H1 (cell line): ENCODE measurements at regions not wholly inside any gene's neighbourhood (a gene's known extent, or its start where the extent isn't known, plus 50 kb on each side); places are given as distances from the start of the nearest gene placed in this dataset.

Source experiments
- CTCF ChIA-PET: fragments of 300-600 bp; sonication (Branson Sonifier 250); formaldehyde crosslinking; loops from one replicate; lab custom pipeline; 2021; ENCODE audit not compliant: partially characterized antibody; lab: Charles Lee
- POLR2A ChIA-PET: fragments of 300-600 bp; sonication (Branson Sonifier 250); formaldehyde crosslinking; loops from one replicate; lab custom pipeline; 2021; ENCODE audit warnings: inconsistent platforms; ENCODE audit not compliant: partially characterized antibody; lab: Charles Lee
- DNase-seq, 2 experiments: peaks; one replicate each; pipeline versions ENCODE4 v3.0.0 to v3.0.0-alpha.2; 2010 to 2022; ENCODE audit warnings: low spot score in 2 of 2, low read depth in 1 of 2, mixed read lengths in 1 of 2
- FAIRE-seq: peaks from 2 replicates; lab custom pipeline; 2011; peaks lifted over from hg19 to GRCh38; lab: Jason Lieb, UNC
- H2AFZ ChIP-seq: 2 replicates; pipeline ENCODE4 v1.8.1; 2012; ENCODE audit warnings: low read length, inconsistent platforms
- H2AK5ac ChIP-seq: 2 replicates; pipeline ENCODE4 v1.6.1; 2013; ENCODE audit warnings: low read depth, low read length
- H2BK120ac ChIP-seq: replicated peaks from 2 replicates; pipeline ENCODE3; 2013; ENCODE audit warnings: low read depth, low read length, inconsistent platforms
- H2BK12ac ChIP-seq: 2 replicates; pipeline ENCODE4 v1.6.1; 2013; ENCODE audit warnings: low read depth, low read length
- H2BK15ac ChIP-seq: 2 replicates; pipeline ENCODE4 v1.6.1; 2013; ENCODE audit warnings: low read length
- H2BK20ac ChIP-seq: 2 replicates; pipeline ENCODE4 v1.6.1; 2013; ENCODE audit warnings: low read length
- H2BK5ac ChIP-seq: 2 replicates; pipeline ENCODE4 v1.6.1; 2013; ENCODE audit warnings: low read depth, low read length
- H3K14ac ChIP-seq: 2 replicates; pipeline ENCODE4 v1.6.1; 2013; ENCODE audit warnings: inconsistent platforms; ENCODE audit not compliant: insufficient read length
- H3K18ac ChIP-seq: 2 replicates; pipeline ENCODE4 v1.6.1; 2013; ENCODE audit warnings: low read length; ENCODE audit errors: extremely low read depth
- H3K23ac ChIP-seq: 2 replicates; pipeline ENCODE4 v1.6.1; 2013; ENCODE audit warnings: inconsistent platforms; ENCODE audit not compliant: insufficient read length
- H3K23me2 ChIP-seq: 2 replicates; pipeline ENCODE4 v1.6.1; 2013; ENCODE audit warnings: low read depth, low read length
- H3K27ac ChIP-seq: 2 replicates; pipeline ENCODE4 v1.6.1; 2011; ENCODE audit warnings: low read depth, low read length, inconsistent platforms
- H3K27me3 ChIP-seq, 4 experiments: replicated peaks in 1 of 4; 1 replicate in 1 of 4; 2 replicates in 3 of 4; pipeline versions ENCODE4 v1.6.1 to v1.8.1; 2011 to 2013; ENCODE audit warnings: low read length in 3 of 4, mild to moderate bottlenecking in 3 of 4, inconsistent platforms in 2 of 4, mixed read lengths in 2 of 4, moderate library complexity in 1 of 4; ENCODE audit not compliant: control insufficient read depth in 3 of 4, insufficient read depth in 3 of 4; ENCODE audit errors: extremely low read depth in 1 of 4
- H3K36me3 ChIP-seq, 4 experiments: 2 replicates each; pipeline versions ENCODE4 v1.6.1 to v1.8.1; 2011 to 2013; ENCODE audit warnings: mild to moderate bottlenecking in 4 of 4, low read length in 3 of 4, moderate library complexity in 2 of 4, control low read depth in 1 of 4, inconsistent platforms in 1 of 4; ENCODE audit not compliant: insufficient read depth in 4 of 4, control insufficient read depth in 2 of 4
- H3K4ac ChIP-seq: replicated peaks from 2 replicates; pipeline ENCODE3; 2013; ENCODE audit warnings: low read length, low read depth, mixed read lengths, inconsistent platforms; ENCODE audit not compliant: insufficient read length
- H3K4me1 ChIP-seq, 4 experiments: replicated peaks in 1 of 4; 1 replicate in 1 of 4; 2 replicates in 3 of 4; pipeline versions ENCODE4 v1.6.1 to v1.8.1; 2011 to 2013; ENCODE audit warnings: low read length in 3 of 4, inconsistent platforms in 2 of 4, mixed read lengths in 1 of 4; ENCODE audit not compliant: insufficient read depth in 4 of 4, control insufficient read depth in 3 of 4
- H3K4me2 ChIP-seq, 2 experiments: 2 replicates each; pipeline versions ENCODE4 v1.6.1 to v1.8.1; 2011 to 2013; ENCODE audit warnings: low read depth in 2 of 2, low read length in 2 of 2, control low read depth in 1 of 2, inconsistent platforms in 1 of 2, mild to moderate bottlenecking in 1 of 2; ENCODE audit not compliant: insufficient read depth in 1 of 2
- H3K4me3 ChIP-seq, 4 experiments: fragments of 200-600, 300-600 bp in 1 of 4; sonication (generic), shearing (Covaris generic), sonication (Bioruptor Twin) in 1 of 4; 2 replicates each; pipeline versions ENCODE4 v1.5.1 to v1.8.1; 2011 to 2016; ENCODE audit warnings: low read length in 4 of 4, low read depth in 3 of 4, control low read depth in 2 of 4, inconsistent platforms in 2 of 4, mild to moderate bottlenecking in 2 of 4, mixed read lengths in 1 of 4, moderate library complexity in 1 of 4; ENCODE audit not compliant: insufficient read depth in 2 of 4; ENCODE audit errors: extremely low read depth in 1 of 4
- H3K56ac ChIP-seq: replicated peaks from 2 replicates; pipeline ENCODE3; 2013; ENCODE audit warnings: low read depth, mild to moderate bottlenecking, mixed read lengths, low read length, inconsistent platforms; ENCODE audit not compliant: insufficient read length
- H3K79me1 ChIP-seq: 2 replicates; pipeline ENCODE4 v1.6.1; 2013; ENCODE audit warnings: low read depth, low read length, control low read depth
- H3K79me2 ChIP-seq, 2 experiments: 2 replicates each; pipeline versions ENCODE4 v1.6.1 to v1.8.1; 2012 to 2013; ENCODE audit warnings: low read length in 2 of 2, mild to moderate bottlenecking in 2 of 2, inconsistent platforms in 1 of 2; ENCODE audit not compliant: insufficient read depth in 2 of 2, control insufficient read depth in 1 of 2
- H3K9ac ChIP-seq, 4 experiments: replicated peaks in 1 of 4; 1 replicate in 1 of 4; 2 replicates in 3 of 4; pipeline versions ENCODE4 v1.6.1 to v1.8.1; 2011 to 2013; ENCODE audit warnings: low read depth in 3 of 4, low read length in 3 of 4, control low read depth in 2 of 4, mild to moderate bottlenecking in 2 of 4, moderate library complexity in 2 of 4, inconsistent platforms in 1 of 4; ENCODE audit errors: extremely low read depth in 1 of 4
- H3K9me3 ChIP-seq, 2 experiments: 2 replicates each; pipeline versions ENCODE4 v1.6.1 to v1.8.1; 2012 to 2013; ENCODE audit warnings: mild to moderate bottlenecking in 2 of 2, moderate library complexity in 2 of 2, control low read depth in 1 of 2, inconsistent platforms in 1 of 2, low read depth in 1 of 2, low read length in 1 of 2, mixed read lengths in 1 of 2; ENCODE audit not compliant: insufficient read depth in 2 of 2
- H4K20me1 ChIP-seq, 2 experiments: replicated peaks in 1 of 2; 2 replicates each; pipeline versions ENCODE3 to v1.8.1; 2011 to 2013; ENCODE audit warnings: inconsistent platforms in 2 of 2, low read length in 2 of 2, mild to moderate bottlenecking in 1 of 2; ENCODE audit not compliant: insufficient read depth in 2 of 2, control insufficient read depth in 1 of 2
- H4K5ac ChIP-seq: 2 replicates; pipeline ENCODE4 v1.6.1; 2013; ENCODE audit warnings: low read length, low read depth, mixed read lengths, inconsistent platforms; ENCODE audit not compliant: insufficient read length
- H4K8ac ChIP-seq: 2 replicates; pipeline ENCODE4 v1.8.0; 2013; ENCODE audit warnings: mild to moderate bottlenecking, moderate library complexity, low read length, inconsistent platforms; ENCODE audit not compliant: insufficient read depth; ENCODE audit errors: extremely low read depth
- H4K91ac ChIP-seq: replicated peaks from 2 replicates; pipeline ENCODE3; 2013; ENCODE audit warnings: low read length, mixed read lengths, inconsistent platforms; ENCODE audit not compliant: insufficient read length
- CEBPB ChIP-seq: IDR thresholded peaks from 2 replicates; pipeline ENCODE4 v1.6.1; 2012; ENCODE audit warnings: low read depth, low read length
- GABPA ChIP-seq: IDR thresholded peaks from 2 replicates; pipeline ENCODE4 v1.6.1; 2011; ENCODE audit warnings: mild to moderate bottlenecking, low read length, moderate library complexity, borderline replicate concordance; ENCODE audit not compliant: insufficient read depth
- HDAC2 ChIP-seq, 2 experiments: fragments of 300-600 bp in 1 of 2; sonication (generic) in 1 of 2; IDR thresholded peaks; 2 replicates each; pipeline ENCODE4 v1.6.1; 2011 to 2012; ENCODE audit warnings: low read depth in 2 of 2, low read length in 2 of 2, mild to moderate bottlenecking in 2 of 2, moderate library complexity in 2 of 2, borderline replicate concordance in 1 of 2, inconsistent platforms in 1 of 2
- KDM1A ChIP-seq: fragments of 200-600, 300-600 bp; sonication (generic); IDR thresholded peaks from 2 replicates; pipeline ENCODE4 v1.7.1; 2016; ENCODE audit warnings: mild to moderate bottlenecking, low read length, borderline replicate concordance
- PHF8 ChIP-seq: fragments of 200-600 bp; sonication (generic); conservative IDR thresholded peaks from 2 replicates; pipeline ENCODE4 v1.7.1; 2012; ENCODE audit warnings: low read depth, mild to moderate bottlenecking, inconsistent platforms, low read length, moderate library complexity
- POLR2A ChIP-seq, 2 experiments: IDR thresholded peaks; 1 replicate in 1 of 2; 2 replicates in 1 of 2; pipeline ENCODE4 v1.6.1; 2011; ENCODE audit warnings: low read depth in 2 of 2, low read length in 2 of 2, mild to moderate bottlenecking in 2 of 2; ENCODE audit errors: control extremely low read depth in 1 of 2
- POLR2AphosphoS5 ChIP-seq: IDR thresholded peaks from 2 replicates; pipeline ENCODE4 v1.6.1; 2011; ENCODE audit warnings: low read depth, low read length
- POU5F1 ChIP-seq: IDR thresholded peaks from 2 replicates; pipeline ENCODE4 v1.6.1; 2011; ENCODE audit warnings: low read depth, mild to moderate bottlenecking, low read length, moderate library complexity
- RAD21 ChIP-seq, 2 experiments: IDR thresholded peaks in 1 of 2; conservative IDR thresholded peaks in 1 of 2; 2 replicates each; pipeline ENCODE4 v1.6.1; 2011; ENCODE audit warnings: low read depth in 2 of 2, low read length in 2 of 2, improper control_type of control experiment in 1 of 2, inconsistent platforms in 1 of 2, mild to moderate bottlenecking in 1 of 2, moderate library complexity in 1 of 2
- SP1 ChIP-seq: IDR thresholded peaks from 2 replicates; pipeline ENCODE4 v1.6.1; 2011; ENCODE audit warnings: low read depth, low read length
- SP4 ChIP-seq: IDR thresholded peaks from 2 replicates; pipeline ENCODE4 v1.6.1; 2012; ENCODE audit warnings: low read length, inconsistent platforms
- TAF1 ChIP-seq: IDR thresholded peaks from 2 replicates; pipeline ENCODE4 v1.6.1; 2011; ENCODE audit warnings: mild to moderate bottlenecking, low read depth, low read length
- TCF12 ChIP-seq: IDR thresholded peaks from 2 replicates; pipeline ENCODE4 v1.6.1; 2011; ENCODE audit warnings: low read depth, mild to moderate bottlenecking, low read length
- TEAD4 ChIP-seq: IDR thresholded peaks from 2 replicates; pipeline ENCODE4 v1.6.1; 2012; ENCODE audit warnings: low read depth, low read length, inconsistent platforms, mixed read lengths
- USF2 ChIP-seq: IDR thresholded peaks from 2 replicates; pipeline ENCODE4 v1.6.1; 2011; ENCODE audit warnings: low read length, improper control_type of control experiment
- WGBS, 2 experiments: shearing (Covaris generic) in 1 of 2; methylation state at CpG; one replicate each; pipeline versions ENCODE4 v1.1.6 to v1.1.7; 2013 to 2015; ENCODE audit warnings: low lambda C conversion rate in 2 of 2, mixed read lengths in 2 of 2, inconsistent platforms in 1 of 2, low coverage in 1 of 2, missing lambda C conversion rate in 1 of 2; ENCODE audit not compliant: insufficient replicate concordance in 2 of 2, insufficient coverage in 1 of 2, insufficient read length in 1 of 2; ENCODE audit errors: extremely low coverage in 1 of 2, missing lambda C conversion rate in 1 of 2; 5-methylcytosine and 5-hydroxymethylcytosine counted together

- CTCF ChIA-PET: no interaction called here
- FAIRE-seq: no peak
- H3K27me3 ChIP-seq: no peaks in the 10 kb centered on the region
- TF ChIP-seq SP4 (no peak), GABPA (no peak), TCF12 (no peak), KDM1A (no peak), TEAD4 (no peak), SP1 (no peak), POLR2AphosphoS5 (no peak), TAF1 (no peak), POLR2A (IDR thresholded peaks at IDR 0.05; ENCODE audit: control extremely low read depth in 1 of 2, low read depth in 2 of 2, low read length in 2 of 2) (no peak), CEBPB (no peak), HDAC2 (IDR thresholded peaks at IDR 0.05; ENCODE audit: borderline replicate concordance in 1 of 2, low read depth in 2 of 2, low read length in 2 of 2) (no peak), PHF8 (no peak), USF2 (no peak), RAD21 (IDR thresholded peaks at IDR 0.05 in 1 of 2, conservative IDR thresholded peaks at IDR 0.05 in 1 of 2; ENCODE audit: low read depth in 2 of 2, low read length in 2 of 2) (no peak), POU5F1 (no peak)
Measured at GRCh38 chr6:22101163-22101562, 195.7 kb downstream of the PRL start.

More at GRCh38 chr6:22101163-22101562, 195.7 kb downstream of the PRL start:
- H3K4me3 ChIP-seq: no peak overlapping the region
- POLR2A ChIA-PET: no interaction called here
- no peak overlapping the region for H2BK15ac ChIP-seq
- H3K27ac ChIP-seq: no peak overlapping the region
- no peak overlapping the region for H3K14ac ChIP-seq
- no peak overlapping the region for H2BK120ac ChIP-seq
- H4K20me1 ChIP-seq: no peaks in the 10 kb centered on the region
- H2BK12ac ChIP-seq: no peak overlapping the region
- H4K8ac ChIP-seq: no peak overlapping the region
- no peak overlapping the region for H3K4me2 ChIP-seq
- H2BK5ac ChIP-seq: no peak overlapping the region
- H3K79me2 ChIP-seq: no peaks in the 10 kb centered on the region
- H3K23me2 ChIP-seq: no peaks in the 10 kb centered on the region
- H2AFZ ChIP-seq: no peak overlapping the region
- no peaks in the 10 kb centered on the region for H3K4me1 ChIP-seq
- DNase-seq: no peak
- H3K9ac ChIP-seq: no peak overlapping the region
- no peak overlapping the region for H2BK20ac ChIP-seq
- H3K36me3 ChIP-seq: no peaks in the 10 kb centered on the region; a peak in 1 of 8 replicates
- H4K5ac ChIP-seq: no peak overlapping the region
- no peak overlapping the region for H3K18ac ChIP-seq
- H3K56ac ChIP-seq: no peak overlapping the region
- H4K91ac ChIP-seq: no peak overlapping the region
- peaks cover 3% of the 10 kb centered on the region; the same call in 1 of the 2 replicates for H3K79me1 ChIP-seq
- 97% methylated on average over 3 of the region's 3 CpGs; no CpG with 5 or more reads in 1 of the 2 experiments for WGBS, 2 experiments
- H2AK5ac ChIP-seq: no peak overlapping the region
- H3K23ac ChIP-seq: no peak overlapping the region
- no peak overlapping the region for H3K4ac ChIP-seq
- H3K9me3 ChIP-seq: no peaks in the 10 kb centered on the region
